ENCODE measurements at regions not wholly inside any gene's neighbourhood (a gene's known extent, or its start where the extent isn't known, plus 50 kb on each side); places are given as distances from the start of the nearest gene placed in this dataset.

DNA sequence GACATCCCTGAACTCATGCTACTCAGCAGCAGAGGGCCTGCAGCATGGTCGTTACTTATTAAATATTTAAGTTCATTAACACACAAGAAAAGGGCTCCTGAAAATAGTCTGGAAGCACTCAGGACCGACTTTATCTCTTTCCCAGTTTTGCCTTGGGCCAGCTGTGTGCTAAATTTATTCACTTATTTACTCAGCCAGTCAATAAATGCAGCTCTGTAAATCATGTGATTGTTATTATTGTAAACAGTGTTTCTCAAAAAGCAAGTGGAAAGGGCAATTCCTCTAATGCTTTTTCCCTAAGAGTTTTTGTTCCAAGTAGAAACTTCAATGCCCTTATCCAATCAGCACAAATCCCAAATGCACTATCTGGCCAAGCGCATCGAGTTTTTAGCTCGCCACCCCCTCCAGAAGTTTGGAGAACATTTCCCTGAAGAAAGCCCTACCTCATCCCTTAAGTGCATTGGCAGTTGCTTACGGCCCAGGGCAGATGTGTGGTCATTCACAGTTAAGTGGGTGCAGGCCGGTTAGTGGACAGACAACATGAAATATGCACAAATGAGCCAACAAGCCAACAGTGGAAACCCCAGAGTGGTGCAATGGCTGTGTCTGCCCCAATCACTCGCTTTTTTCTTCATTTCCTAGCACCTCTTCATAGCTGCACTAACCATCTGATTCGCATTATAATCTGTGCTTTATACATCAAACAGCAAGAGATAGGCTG lies 125.8 kb downstream of the SMIM20 start:
- TF ChIP-seq, protein P1, sequence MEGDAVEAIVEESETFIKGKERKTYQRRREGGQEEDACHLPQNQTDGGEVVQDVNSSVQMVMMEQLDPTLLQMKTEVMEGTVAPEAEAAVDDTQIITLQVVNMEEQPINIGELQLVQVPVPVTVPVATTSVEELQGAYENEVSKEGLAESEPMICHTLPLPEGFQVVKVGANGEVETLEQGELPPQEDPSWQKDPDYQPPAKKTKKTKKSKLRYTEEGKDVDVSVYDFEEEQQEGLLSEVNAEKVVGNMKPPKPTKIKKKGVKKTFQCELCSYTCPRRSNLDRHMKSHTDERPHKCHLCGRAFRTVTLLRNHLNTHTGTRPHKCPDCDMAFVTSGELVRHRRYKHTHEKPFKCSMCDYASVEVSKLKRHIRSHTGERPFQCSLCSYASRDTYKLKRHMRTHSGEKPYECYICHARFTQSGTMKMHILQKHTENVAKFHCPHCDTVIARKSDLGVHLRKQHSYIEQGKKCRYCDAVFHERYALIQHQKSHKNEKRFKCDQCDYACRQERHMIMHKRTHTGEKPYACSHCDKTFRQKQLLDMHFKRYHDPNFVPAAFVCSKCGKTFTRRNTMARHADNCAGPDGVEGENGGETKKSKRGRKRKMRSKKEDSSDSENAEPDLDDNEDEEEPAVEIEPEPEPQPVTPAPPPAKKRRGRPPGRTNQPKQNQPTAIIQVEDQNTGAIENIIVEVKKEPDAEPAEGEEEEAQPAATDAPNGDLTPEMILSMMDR (IDR thresholded peaks at IDR 0.05), result no peak
- H3K4me3 ChIP-seq, result no peak overlapping the region
- DNase-seq (ENCODE audit: low spot score), result no peak
- no peaks in the 10 kb centered on the region for H3K4me1 ChIP-seq
- H3K9me3 ChIP-seq, result no peaks in the 10 kb centered on the region
- no peaks in the 10 kb centered on the region for H3K27me3 ChIP-seq
- no peak overlapping the region for H3K27ac ChIP-seq
- H3K36me3 ChIP-seq, result no peaks in the 10 kb centered on the region

DNA sequence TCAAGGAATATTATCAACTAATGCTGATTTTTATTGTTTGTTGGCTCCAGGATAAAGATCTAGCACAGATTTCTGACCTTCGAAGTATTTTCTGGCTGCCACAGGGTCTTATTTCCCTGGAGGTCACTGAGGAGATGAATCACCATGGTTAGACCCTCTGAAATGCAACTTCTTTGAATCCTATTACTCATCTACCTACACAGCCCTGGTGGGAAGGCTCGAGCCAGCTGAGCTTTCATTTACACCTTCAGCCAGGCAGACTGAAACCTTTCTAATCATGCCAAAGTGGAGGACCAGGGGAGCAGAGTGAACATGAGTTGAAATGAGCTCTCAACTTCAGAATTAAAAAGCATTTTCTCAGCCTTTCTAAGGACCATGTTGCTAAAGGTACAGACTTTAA lies 130.5 kb downstream of the SMIM20 start:
- TF ChIP-seq, protein P1 (IDR thresholded peaks at IDR 0.05), result no peak
- no peak overlapping the region for H3K27ac ChIP-seq
- DNase-seq (ENCODE audit: low spot score), result no peak
- no peaks in the 10 kb centered on the region for H3K27me3 ChIP-seq
- no peaks in the 10 kb centered on the region for H3K36me3 ChIP-seq
- H3K9me3 ChIP-seq, result no peaks in the 10 kb centered on the region
- H3K4me1 ChIP-seq, result peaks cover 0 to 19% of the 10 kb centered on the region in 2 donors
- no peak overlapping the region for H3K4me3 ChIP-seq

DNA sequence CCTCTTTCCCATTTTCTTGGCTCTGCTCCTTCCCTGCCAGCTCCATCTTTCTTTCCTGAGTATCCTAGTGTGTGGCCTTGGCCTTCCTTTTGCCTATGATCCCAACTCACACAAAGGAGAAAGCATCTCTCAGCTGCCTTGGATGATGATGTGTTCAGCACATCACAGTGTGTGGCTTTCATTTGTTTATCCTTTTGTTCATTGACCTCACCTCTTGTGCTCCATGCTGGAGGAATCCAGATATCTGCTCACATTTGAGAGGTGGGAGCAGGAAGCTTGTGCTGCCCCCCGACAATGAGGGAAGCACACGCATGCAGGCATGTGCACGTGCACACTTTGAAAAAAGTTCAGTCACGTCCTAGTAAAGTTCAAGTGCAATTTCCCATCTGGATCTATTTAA lies 131.0 kb downstream of the SMIM20 start:
- no peak for DNase-seq (ENCODE audit: low spot score)
- H3K36me3 ChIP-seq, result no peaks in the 10 kb centered on the region
- H3K9me3 ChIP-seq, result no peaks in the 10 kb centered on the region
- no peak overlapping the region for H3K4me3 ChIP-seq
- H3K27ac ChIP-seq, result no peak overlapping the region
- TF ChIP-seq, protein P1 (IDR thresholded peaks at IDR 0.05), result no peak
- peaks cover 0 to 24% of the 10 kb centered on the region in 2 donors for H3K4me1 ChIP-seq
- no peaks in the 10 kb centered on the region for H3K27me3 ChIP-seq

DNA sequence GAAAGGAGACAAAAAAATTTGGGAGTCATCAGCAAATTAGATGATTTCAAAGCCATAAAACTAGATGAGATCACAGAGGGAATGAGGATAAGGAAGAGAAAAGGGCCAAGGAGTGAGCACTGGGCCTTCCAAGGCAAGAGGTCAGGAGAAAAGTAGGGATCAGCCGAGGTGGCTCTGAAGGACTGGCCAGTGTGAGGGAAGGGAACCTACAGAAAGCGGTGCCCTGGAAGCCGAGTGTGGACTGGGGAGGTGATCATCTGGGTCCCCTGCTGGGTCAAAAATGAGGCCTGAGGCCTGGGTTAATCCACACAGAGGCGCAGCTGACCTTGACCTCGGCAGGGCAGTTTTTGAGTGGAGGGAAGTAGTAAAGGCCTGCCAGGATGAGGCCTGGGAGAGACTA lies 133.8 kb downstream of the SMIM20 start:
- Histone ChIP-seq H3K36me3 (no peaks in the 10 kb centered on the region), H3K9me3 (no peaks in the 10 kb centered on the region), H3K4me1 (peaks cover 0 to 31% of the 10 kb centered on the region in 2 donors), H3K27ac (peak overlapping the region; percentile 75 to 84), H3K27me3 (no peaks in the 10 kb centered on the region), H3K4me3 (no peak overlapping the region)
- no peak for DNase-seq (ENCODE audit: low spot score)
- TF ChIP-seq, protein P1 (IDR thresholded peaks at IDR 0.05), result no peak

DNA sequence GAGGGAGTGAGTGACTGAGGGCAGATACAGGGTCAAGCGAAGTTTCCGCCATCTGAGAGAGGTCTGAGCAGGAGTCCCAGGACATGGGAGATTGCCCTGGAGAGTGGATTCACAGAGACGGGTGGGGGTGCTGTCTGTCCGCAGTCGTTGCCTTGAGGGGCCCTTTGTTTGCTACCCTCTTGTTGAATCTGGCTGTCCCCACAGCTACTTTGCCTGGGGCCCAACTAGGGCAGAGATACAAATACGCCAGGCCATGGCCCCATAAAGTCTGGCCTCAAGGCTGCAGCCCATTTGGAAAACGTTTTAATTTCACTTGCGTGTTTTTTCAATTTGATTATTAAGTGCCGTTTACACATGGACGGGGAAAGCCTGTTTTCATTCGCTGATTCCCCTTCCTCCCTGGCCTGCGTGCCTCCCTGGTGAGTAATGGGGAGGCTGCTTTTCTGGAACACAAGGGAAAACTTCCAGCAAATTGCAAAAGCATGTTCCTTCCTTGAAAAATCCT lies 134.4 kb downstream of the SMIM20 start:
- TF ChIP-seq, protein P1 (IDR thresholded peaks at IDR 0.05), result no peak
- no peaks in the 10 kb centered on the region for H3K9me3 ChIP-seq
- DNase-seq (ENCODE audit: low spot score), result peak; percentile 81
- H3K4me3 ChIP-seq, result no peak overlapping the region
- no peaks in the 10 kb centered on the region for H3K36me3 ChIP-seq
- H3K4me1 ChIP-seq, result peaks cover 0 to 31% of the 10 kb centered on the region in 2 donors
- H3K27me3 ChIP-seq, result no peaks in the 10 kb centered on the region
- H3K27ac ChIP-seq, result peak overlapping the region; percentile 75 to 84
